ENCODE measurements at regions not wholly inside any gene's neighbourhood (a gene's known extent, or its start where the extent isn't known, plus 50 kb on each side); places are given as distances from the start of the nearest gene placed in this dataset.

DNA sequence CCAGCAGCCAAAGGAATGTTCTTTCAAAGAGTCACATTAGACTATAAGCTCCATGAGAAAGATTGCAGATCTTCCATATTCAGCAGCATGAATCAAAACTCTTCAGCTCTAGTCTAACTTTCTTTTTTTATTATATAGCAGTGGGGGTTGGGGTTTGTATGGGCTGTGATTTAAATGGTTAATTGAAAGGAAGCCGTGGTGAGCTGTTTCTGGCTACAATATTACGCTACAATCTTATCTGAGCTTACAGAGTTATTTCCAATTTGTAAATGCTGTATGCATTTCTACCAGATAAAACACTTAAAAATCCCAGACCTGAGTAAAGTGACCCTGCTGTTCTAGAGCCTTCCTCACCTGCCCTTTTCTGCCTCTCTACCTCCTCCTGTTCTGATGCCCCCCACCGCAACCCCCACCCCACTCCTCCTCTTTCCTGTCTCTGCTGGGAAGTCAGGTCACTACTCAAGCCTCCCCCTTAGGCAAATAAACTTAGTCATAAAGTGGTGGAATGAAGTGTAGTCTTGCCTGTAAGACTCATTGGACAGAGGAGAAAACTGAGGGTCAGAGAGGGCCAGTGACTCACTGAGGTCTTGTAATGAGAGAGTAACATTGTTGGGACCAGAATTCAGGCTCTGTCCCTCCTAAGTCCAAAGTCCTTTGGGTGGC lies 1089.5 kb downstream of the BCL11B start:
- DNase-seq: no peak

GRCh38 chr14:98183556-98183955 lies 1088.4 kb downstream of the BCL11B start:
- no peak for DNase-seq

- no peak for DNase-seq
Measured at GRCh38 chr14:98184457-98184856, 1087.5 kb downstream of the BCL11B start.

GRCh38 chr14:98185036-98185435 lies 1087.0 kb downstream of the BCL11B start:
- DNase-seq: no peak

DNA sequence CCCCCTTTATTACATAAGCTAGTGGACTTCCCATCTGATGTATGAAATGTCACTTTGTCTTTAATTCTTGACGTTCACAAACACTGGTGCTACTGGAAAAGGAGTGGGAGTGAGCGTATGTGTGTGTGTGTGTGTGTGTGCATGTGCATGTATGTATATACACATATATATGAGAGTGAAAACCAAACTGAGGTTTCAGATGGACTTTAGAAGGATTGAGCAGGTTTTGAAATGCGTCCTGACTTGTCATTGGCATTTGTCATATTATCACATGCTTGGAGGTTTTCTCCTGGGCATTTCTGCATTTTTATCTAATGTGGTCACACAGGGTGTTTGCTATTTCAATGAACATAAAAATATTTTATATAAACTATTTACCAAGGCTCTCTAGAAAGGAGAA lies 1085.9 kb downstream of the BCL11B start:
- no peak for DNase-seq

DNA sequence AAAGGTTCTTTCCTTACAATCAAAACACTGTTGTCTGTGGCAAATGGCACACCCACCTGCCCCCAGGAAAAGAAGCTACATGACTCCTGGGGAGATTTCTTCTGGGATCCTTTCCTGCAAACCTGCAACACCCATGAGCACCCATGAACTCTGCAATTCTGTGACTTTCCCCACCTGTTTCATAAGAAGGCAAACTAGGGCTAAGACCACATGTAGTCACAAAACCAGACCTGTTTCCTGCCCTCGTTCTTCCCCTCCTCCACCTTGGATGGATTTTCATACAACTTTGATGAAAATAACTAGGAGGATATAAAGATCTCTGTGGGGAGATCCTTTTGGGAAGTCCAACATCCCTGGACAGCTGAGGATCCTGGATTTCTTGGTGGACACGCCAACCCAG lies 1084.7 kb downstream of the BCL11B start:
- no peak for DNase-seq

DNA sequence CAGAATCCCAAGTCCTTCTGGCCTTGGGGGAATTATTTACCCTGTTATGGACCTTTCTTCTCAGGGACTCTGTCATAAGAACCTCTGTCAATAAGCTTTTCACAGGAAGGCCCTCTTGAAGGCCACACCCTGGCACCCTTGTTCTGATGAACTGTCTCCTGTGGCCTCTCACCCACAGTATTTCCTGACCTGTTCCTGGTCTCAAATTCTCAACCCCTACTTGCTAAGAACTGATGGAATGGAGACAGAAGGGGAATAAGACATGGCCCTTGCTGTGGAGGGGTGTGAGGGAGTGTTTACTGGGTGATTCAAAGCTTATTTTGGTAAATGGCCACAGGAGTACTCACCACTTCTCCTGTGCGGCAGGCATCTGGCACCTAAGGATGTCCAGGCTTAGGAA lies 1082.9 kb downstream of the BCL11B start:
- no peak for DNase-seq

DNA sequence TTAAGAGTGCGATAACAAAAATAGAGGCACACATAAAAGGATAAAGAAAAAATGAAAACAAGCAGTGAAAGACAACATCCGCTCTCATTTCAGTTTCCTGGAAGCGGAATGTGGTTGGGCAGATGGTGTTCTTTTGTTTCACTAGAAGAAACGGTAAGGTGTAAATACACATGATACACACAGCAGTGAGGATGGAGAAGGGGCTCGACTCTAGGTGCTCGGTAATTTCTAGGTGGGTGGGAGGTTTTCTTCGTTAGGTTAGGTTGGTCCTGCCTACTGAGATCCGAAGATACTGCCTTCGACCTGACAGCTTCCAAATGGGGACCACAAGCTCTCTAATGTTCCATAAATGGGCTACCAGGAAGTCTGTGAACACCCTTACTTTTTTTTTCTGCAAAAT lies 1082.5 kb downstream of the BCL11B start:
- DNase-seq: no peak

DNA sequence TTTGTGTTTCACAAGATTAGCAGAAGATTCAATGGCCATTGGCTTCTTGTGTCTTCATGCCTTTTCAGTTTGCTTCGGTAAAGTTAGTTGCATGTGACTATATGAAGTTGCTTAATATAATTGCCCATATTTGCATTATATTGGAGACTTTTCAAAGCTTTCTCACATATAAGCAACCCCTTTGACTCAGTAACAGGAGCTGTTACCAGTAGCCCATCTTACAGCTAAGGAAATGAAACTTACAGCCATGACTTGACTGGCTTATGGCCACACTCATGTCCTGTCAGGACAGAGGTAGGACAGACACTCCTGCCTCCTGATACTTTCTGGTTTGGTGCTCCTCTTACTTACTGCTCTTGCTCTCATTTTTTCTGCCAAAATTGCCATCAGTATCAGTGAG lies 1082.1 kb downstream of the BCL11B start:
- DNase-seq: no peak

- DNase-seq: no peak
Measured at GRCh38 chr14:98192946-98193345, 1079.1 kb downstream of the BCL11B start.

DNA sequence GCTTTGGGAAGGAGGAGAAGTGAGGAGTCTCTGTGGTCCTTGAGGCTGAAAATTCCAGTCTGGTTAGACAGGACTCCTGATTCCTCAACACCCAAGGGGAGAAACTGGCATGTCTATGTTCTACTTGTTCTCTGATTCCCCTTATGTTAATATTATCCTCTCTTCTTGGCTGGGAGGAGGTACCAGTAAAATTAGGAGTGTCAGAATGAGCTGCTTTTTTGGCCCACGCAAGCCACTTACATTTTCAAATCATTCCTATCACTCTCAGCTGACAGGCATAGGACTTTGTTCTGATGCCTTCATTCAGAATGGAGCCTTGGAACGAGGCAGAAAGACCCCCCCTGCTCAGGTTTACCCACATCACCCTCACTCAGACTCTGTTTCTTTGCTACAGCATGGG lies 1077.2 kb downstream of the BCL11B start:
- DNase-seq: no peak

GRCh38 chr14:98195256-98195655 lies 1076.7 kb downstream of the BCL11B start:
- no peak for DNase-seq

- no peak for DNase-seq
Measured at GRCh38 chr14:98197933-98198332, 1074.1 kb downstream of the BCL11B start.

- no peak for DNase-seq
Measured at GRCh38 chr14:98198385-98198784, 1073.6 kb downstream of the BCL11B start.

- no peak for DNase-seq
Measured at GRCh38 chr14:98200601-98201000, 1071.4 kb downstream of the BCL11B start.

DNA sequence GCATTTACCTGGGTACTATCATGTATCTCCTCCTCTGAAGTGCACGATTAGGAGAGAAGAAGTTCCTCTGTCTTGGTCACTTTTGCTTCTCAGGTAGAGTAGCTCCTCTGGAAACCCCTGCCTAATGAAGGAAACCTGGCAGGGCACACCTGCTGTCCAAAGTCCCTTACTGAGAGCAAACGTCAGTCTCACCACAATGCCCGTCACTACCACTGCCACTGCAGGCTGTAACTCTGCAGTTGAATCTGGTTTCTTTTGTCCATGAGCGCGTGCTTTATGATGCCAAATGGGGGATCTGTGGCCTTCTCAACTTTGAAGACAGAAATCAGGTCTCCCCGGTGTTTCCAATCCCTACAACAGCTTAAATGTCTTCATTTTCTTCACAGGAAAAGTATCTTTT lies 1068.6 kb downstream of the BCL11B start:
- no peak for DNase-seq

GRCh38 chr14:98204139-98204538 lies 1067.9 kb downstream of the BCL11B start:
- DNase-seq: no peak

GRCh38 chr14:98207415-98207814 lies 1064.6 kb downstream of the BCL11B start:
- DNase-seq: no peak

DNA sequence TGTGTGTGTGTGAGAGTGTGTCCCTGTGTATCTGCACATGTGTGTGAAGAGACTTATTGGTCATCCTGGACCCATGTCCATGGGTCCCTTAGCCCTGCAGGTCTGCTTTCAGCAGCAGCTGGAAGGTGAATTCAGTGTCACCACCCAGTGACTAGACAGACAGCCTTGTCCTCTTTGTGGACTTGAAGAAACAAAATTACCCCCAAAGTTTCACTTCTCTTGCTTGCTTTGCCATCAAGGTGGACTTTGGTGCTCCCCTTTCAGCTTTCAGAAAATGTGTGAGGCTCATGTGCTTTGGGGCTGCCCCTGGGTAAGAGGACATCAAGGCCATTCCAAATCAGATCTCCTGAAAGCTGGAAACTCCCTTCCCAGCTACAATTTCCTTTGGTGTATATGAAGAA lies 1063.8 kb downstream of the BCL11B start:
- no peak for DNase-seq

GRCh38 chr14:98208943-98209342 lies 1063.1 kb downstream of the BCL11B start:
- no peak for DNase-seq

DNA sequence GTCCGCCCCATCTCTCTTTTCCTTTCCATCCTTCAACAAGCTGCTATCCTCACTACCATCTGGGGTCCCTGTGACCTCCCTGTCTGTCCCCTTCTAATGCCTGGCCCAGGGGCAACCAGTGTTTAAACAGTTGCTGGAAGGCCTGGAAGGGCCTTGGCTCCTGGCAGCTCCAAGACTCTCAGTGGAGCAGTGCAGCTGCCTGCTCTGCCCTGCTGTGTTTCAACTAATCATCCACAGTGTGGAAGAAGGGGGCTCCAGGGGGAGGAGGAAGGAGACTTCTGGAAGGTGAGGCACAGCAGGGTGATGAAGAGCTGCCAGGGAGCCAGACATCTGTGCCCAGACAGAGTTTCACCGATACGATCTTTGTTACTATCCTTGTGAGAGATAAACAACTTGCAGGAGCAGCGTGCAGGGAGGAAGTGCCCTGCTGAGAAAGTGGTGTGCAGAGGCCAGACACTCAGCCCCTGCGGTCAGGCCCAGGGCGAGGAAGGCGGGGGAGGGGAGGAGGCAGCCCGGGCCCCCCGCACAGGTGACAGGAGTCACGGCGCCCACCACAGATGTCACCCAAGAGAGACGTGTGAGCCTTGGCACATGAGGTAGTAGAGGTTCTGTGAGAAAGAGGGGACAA lies 1061.8 kb downstream of the BCL11B start:
- no peak for DNase-seq

- DNase-seq: no peak
Measured at GRCh38 chr14:98217530-98217929, 1054.5 kb downstream of the BCL11B start.

DNA sequence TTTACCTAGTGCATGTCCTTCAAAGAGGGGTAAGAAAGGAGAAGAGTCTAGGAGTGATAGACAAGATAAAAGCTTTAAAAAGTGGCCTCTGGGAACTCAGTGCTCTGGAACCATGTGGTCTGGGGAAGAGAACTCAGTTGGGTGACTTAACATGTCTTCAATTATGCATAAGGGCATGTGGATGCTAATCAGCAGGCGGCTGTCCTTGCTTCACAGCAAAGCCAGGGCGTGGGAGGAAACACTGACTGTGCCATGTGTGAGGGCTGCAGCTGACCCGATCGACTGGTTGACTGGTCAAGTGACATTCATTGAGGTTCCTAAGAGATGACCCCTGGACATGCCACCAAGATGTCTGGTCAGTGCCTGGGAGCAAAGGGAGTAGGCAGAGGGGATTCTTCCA lies 1053.8 kb downstream of the BCL11B start:
- DNase-seq: no peak

GRCh38 chr14:98219638-98220037 lies 1052.4 kb downstream of the BCL11B start:
- DNase-seq: no peak

DNA sequence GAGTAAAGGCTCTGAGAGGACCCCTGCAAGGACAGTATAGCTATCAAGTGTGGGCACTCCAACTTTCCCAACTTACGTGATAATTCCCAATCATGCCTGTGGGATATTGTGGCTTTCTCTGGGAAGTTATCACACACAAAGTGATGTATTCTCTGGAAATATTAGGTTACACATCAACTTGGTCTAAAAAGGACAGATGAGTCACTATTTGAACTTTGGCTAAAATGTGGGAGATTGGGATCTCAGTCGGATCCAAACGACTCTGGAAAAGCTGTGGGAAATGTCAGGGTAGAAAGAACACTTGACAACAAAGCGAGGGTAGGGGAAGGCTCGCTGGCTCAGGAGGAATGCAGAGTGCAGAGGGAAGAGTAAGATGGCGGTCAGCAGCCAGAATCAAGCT lies 1048.9 kb downstream of the BCL11B start:
- DNase-seq: no peak
